ENCODE measurements at regions not wholly inside any gene's neighbourhood (a gene's known extent, or its start where the extent isn't known, plus 50 kb on each side); places are given as distances from the start of the nearest gene placed in this dataset.

DNA sequence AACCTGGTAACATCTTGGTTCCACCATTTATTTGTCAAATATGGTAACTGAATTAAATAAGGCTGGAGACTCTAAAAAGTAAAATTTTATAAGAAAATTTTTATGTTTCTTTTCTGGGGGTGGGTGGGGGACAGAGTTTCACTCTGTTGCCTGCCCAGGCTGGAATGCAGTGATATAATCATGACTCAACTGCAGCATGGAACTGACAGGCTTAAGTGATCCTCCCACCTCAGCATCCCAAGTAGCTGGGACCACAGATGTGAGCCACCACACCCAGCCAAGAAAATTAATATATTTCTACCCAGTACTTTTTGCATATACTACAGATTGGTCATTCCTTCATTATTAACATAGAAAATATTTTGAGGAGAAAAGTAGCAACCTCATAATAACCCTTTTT lies 216.9 kb downstream of the DEPDC1B start:
- TF ChIP-seq, protein P1, sequence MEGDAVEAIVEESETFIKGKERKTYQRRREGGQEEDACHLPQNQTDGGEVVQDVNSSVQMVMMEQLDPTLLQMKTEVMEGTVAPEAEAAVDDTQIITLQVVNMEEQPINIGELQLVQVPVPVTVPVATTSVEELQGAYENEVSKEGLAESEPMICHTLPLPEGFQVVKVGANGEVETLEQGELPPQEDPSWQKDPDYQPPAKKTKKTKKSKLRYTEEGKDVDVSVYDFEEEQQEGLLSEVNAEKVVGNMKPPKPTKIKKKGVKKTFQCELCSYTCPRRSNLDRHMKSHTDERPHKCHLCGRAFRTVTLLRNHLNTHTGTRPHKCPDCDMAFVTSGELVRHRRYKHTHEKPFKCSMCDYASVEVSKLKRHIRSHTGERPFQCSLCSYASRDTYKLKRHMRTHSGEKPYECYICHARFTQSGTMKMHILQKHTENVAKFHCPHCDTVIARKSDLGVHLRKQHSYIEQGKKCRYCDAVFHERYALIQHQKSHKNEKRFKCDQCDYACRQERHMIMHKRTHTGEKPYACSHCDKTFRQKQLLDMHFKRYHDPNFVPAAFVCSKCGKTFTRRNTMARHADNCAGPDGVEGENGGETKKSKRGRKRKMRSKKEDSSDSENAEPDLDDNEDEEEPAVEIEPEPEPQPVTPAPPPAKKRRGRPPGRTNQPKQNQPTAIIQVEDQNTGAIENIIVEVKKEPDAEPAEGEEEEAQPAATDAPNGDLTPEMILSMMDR (conservative IDR thresholded peaks at IDR 0.05), result no peak
- TF ChIP-seq ZFX (IDR thresholded peaks at IDR 0.05), result no peak

All from C4-2B (cell line).